HG03103 (cell line): ENCODE measurements at regions not wholly inside any gene's neighbourhood (a gene's known extent, or its start where the extent isn't known, plus 50 kb on each side); places are given as distances from the start of the nearest gene placed in this dataset.
A peak's percentile ranks its signal among the peaks of the same experiment; 100 is the strongest.
"Not testable (repeated sequence)": the region's sequence is repeated elsewhere in the genome, so short reads cannot be mapped to it uniquely, and the experiment has no call there.

ENCODE experiments used
- ATAC-seq: cut with Tn5 transposase; IDR thresholded peaks from one replicate; pipeline ENCODE4 v1.9.1; 2021; ENCODE audit warnings: low read depth; ENCODE audit not compliant: unreplicated experiment

- no peak for ATAC-seq
Observed at GRCh38 chr12:104906695-104907094, 51.4 kb downstream of the SLC41A2 start.

DNA sequence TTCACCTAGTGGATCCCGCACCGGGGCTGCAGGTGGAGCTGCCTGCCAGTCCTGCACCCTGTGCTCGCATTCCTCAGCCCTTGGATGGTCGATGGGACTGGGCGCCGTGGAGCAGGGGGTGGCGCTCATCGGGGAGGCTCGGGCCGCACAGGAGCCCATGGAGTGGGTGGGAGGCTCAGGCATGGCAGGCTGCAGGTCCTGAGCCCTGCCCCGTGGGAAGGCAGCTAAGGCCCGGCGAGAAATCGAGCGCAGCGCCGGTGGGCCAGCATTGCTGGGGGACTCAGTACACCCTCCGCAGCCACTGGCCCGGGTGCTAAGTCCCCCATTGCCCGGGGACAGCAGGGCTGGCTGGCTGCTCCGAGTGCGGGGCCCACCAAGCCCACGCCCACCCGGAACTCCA lies 52.6 kb downstream of the SLC41A2 start:
- not testable (repeated sequence) for ATAC-seq

DNA sequence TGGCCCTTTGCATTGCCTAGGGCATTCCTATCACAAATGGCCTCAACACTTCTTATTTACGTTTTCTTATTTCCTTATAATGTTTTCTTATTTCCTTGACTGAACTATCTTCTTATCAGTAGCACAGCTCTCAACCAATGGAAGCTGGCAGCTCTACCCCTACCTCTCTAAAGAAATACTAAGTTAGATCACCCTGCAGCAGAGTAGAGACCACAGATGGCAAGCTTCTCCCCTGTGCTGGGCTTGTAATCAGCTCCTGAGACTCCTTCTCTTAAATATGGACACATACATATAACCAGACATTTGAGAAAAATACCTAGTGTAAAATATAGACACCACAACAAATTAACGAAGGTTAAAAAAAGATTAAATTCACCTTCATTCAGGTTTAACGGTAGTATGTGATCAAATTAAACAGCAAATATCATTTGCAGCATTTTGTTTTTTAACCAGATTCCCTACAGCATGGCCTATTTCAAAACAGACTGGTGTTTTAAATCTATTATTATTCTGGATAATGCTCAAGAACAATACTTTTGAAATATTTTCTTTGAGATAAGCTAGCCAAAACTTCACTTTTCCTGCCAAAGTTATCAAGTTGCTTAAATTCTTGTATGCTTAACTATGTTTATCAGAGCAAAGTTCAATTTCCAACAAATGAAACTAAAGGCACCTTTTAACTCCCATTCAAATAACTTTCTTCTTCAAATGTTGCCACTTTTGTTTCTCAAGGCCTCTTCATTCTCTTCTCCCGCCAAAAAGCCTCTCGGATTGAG lies 54.3 kb downstream of the SLC41A2 start:
- no peak for ATAC-seq

DNA sequence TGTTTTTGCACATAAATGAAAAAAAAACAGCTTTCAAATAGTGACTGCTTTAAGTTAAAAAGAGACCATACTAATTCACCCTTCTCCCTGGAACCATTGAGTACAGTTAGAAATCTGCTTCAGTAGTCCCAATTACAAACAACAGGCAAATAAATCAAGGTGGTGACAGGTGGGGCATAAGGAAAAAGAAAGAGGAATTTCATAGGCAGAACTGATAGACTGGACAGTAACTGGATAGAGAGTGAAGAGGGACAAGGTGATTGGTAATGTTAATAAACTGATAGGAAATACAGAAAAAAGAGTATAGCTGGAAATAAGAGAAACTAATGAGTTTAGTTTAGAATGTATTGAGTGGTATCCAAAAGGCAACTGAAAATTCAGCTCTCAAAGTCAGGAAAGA lies 56.0 kb downstream of the SLC41A2 start:
- ATAC-seq, result no peak

DNA sequence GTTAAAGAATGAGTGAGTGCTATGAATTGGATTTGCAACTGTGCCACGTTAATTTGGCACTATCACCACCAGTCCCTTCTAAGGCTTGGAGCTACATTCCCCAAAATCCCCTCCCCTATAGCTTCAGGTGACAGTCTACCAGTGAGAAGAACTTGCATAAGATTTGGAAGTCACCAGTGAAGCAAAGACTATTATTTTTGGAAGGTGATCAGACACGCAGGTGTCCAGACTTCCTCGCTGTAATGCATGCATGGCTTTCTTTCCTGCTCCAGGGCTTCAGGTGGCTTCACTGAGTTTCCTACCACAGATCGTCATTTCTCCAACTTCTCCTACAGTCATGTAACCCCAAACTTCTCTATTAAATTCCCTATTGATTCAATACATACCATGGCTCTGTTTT lies 61.4 kb downstream of the SLC41A2 start:
- no peak for ATAC-seq

DNA sequence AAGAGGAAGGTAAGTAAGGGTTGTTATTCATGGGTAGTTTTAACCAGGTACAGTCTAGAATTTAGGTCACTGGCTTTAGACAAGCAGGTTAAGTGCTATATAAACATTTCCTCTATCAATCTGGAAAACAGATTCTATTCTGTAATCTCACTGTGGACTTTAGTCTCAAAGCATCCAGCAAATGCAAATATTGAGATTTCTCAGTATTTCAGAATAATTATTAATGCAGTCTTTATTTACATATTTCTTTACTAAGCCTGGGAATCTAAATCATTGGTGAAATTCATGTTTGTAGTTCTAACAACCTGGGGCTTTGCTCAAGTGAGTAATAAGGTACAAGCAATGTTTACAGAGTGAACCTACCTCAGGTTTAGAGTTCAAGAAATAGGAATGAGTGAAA lies 61.9 kb downstream of the SLC41A2 start:
- ATAC-seq, result no peak

GRCh38 chr12:104895415-104895814 lies 62.7 kb downstream of the SLC41A2 start:
- no peak for ATAC-seq

GRCh38 chr12:104890476-104891096 lies 67.5 kb downstream of the SLC41A2 start:
- no peak for ATAC-seq

- ATAC-seq, result no peak
Observed at GRCh38 chr12:104889735-104890134, 68.4 kb downstream of the SLC41A2 start.

- ATAC-seq, result no peak
Observed at GRCh38 chr12:104888892-104889291, 69.2 kb downstream of the SLC41A2 start.

DNA sequence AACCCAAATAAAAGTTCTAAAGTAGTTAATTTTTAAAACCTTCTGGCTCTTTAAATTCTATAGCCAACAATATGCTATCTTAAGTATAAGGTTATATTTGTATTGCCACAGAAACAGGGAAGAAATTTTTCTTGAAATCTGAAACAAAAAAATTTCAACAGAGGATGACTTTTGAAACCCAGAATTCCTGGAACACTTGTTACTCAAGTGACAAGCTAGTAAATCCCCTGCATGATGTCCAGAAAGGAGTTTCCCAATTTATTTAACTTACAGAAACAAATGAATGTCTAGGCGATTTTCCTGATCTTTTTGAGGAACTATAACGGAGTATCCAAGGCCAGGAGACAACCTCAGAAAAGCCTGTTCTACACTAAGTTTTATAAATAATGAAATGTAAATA lies 69.6 kb downstream of the SLC41A2 start:
- no peak for ATAC-seq

GRCh38 chr12:104887452-104887851 lies 70.6 kb downstream of the SLC41A2 start:
- ATAC-seq, result no peak

GRCh38 chr12:104886418-104887401 lies 71.4 kb downstream of the SLC41A2 start:
- ATAC-seq, result no peak

DNA sequence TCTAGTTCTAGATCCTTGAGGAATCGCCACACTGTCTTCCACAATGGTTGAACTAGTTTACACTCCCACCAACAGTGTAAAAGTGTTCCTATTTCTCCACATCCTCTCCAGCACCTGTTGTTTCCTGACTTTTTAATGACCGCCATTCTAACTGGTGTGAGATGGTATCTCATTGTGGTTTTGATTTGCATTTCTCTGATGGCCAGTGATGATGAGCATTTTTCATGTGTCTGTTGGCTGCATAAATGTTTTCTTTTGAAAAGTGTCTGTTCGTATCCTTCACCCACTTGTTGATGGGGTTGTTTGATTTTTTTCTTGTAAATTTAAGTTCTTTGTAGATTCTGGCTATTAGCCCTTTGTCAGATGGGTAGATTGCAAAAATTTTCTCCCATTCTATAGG lies 79.2 kb downstream of the SLC41A2 start:
- ATAC-seq, result not testable (repeated sequence)

GRCh38 chr12:104877103-104877705 lies 80.9 kb downstream of the SLC41A2 start:
- no peak for ATAC-seq

GRCh38 chr12:104873374-104873773 lies 84.7 kb downstream of the SLC41A2 start:
- ATAC-seq, result no peak

- ATAC-seq, result no peak
Observed at GRCh38 chr12:104870797-104871196, 87.3 kb downstream of the SLC41A2 start.

- no peak for ATAC-seq
Observed at GRCh38 chr12:104866291-104866690, 91.8 kb downstream of the SLC41A2 start.

DNA sequence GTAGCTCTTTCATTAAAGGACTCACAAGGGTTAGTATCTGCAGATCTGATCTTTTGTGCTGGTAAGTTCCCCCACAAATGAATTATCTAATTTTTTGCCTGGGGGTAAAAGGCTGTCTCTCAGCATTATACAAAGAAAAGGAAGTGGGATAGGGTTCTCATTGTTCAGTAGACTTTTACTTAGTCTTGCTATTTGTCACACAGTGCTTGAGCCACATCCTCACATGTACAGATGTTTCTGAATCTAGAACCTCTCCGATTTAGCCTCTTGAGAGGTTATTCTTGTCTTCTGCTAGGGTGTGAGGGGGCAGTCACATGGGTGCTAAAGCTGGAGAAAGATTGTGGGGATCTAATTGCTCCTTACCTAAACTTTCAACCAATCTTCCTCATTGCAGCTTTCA lies 93.0 kb downstream of the SLC41A2 start:
- peak; percentile 84 for ATAC-seq

DNA sequence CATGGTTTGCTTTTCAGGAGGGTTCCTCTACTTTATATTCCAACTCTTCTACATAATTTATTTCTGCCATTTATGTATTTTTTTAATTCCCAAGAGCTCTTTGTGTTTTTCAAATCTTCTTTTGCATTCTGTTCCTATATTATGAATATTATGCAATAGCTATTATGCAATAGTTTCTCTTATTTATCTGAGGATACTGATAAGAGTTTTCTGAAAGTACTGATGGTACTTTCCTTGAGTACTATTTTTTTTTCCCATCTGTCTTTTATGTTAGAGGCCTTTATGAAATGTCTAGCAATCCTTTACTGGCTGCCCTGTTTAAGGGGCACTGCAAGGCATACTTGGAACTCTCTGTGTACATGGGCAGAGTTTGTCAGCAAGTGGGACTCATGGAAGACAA lies 93.4 kb downstream of the SLC41A2 start:
- no peak for ATAC-seq
